ENCODE measurements at regions not wholly inside any gene's neighbourhood (a gene's known extent, or its start where the extent isn't known, plus 50 kb on each side); places are given as distances from the start of the nearest gene placed in this dataset.
A peak's percentile ranks its signal among the peaks of the same experiment; 100 is the strongest.

- TF ChIP-seq FOS (IDR thresholded peaks at IDR 0.05; ENCODE audit: borderline replicate concordance, extremely low read depth, insufficient read length) (no peak), NBN (IDR thresholded peaks at IDR 0.05) (peak; percentile 86), SUPT20H (IDR thresholded peaks at IDR 0.05; ENCODE audit: borderline replicate concordance, control insufficient read depth, low read depth, low read length) (no peak), CHD2 (IDR thresholded peaks at IDR 0.05; ENCODE audit: borderline replicate concordance, low read depth, low read length) (no peak; the same call in 1 of the 2 replicates), CBX5 (IDR thresholded peaks at IDR 0.05; ENCODE audit: low read depth) (no peak), RAD21 (IDR thresholded peaks at IDR 0.05; ENCODE audit: insufficient read depth, low read depth, low read length) (peak; percentile 28; the same call in 1 of the 2 replicates), ZBTB4 (CRISPR knock-in tag; IDR thresholded peaks at IDR 0.05) (no peak), RFX5 (IDR thresholded peaks at IDR 0.05; ENCODE audit: low read depth, low read length) (no peak), TAF1 (IDR thresholded peaks at IDR 0.05; ENCODE audit: borderline replicate concordance, low read depth, low read length) (peak; percentile 50; the same call in 1 of the 2 replicates), ZZZ3 (IDR thresholded peaks at IDR 0.05; ENCODE audit: control insufficient read depth, insufficient read length, low read depth) (no peak), ATF7 (IDR thresholded peaks at IDR 0.05; ENCODE audit: low read depth) (peak; percentile 80), SMAD5 (IDR thresholded peaks at IDR 0.05; ENCODE audit: low read depth) (no peak), MAX (IDR thresholded peaks at IDR 0.05; ENCODE audit: low read depth, low read length) (0 out of 2 replicates have a peak, but pooled peaks have one; percentile 5), CREM (IDR thresholded peaks at IDR 0.05; ENCODE audit: low read depth) (peak; percentile 89), ASH2L (IDR thresholded peaks at IDR 0.05; ENCODE audit: borderline replicate concordance, low read depth) (no peak), BCL11A (IDR thresholded peaks at IDR 0.05; ENCODE audit: low read depth, low read length) (peak; percentile 82), SPI1 (IDR thresholded peaks at IDR 0.05; ENCODE audit: borderline replicate concordance, insufficient read depth, low read depth, low read length) (peak; percentile 56; the same call in 1 of the 2 replicates), CEBPB (IDR thresholded peaks at IDR 0.05; ENCODE audit: borderline replicate concordance in 1 of 2, low read depth in 2 of 2, low read length in 2 of 2) (no peak), TCF3 (IDR thresholded peaks at IDR 0.05; ENCODE audit: borderline replicate concordance, insufficient read depth, low read depth, low read length) (peak; percentile 83), ZNF687 (IDR thresholded peaks at IDR 0.05) (peak; percentile 94; the same call in 1 of the 2 replicates), POLR2AphosphoS2 (IDR thresholded peaks at IDR 0.05; ENCODE audit: low read depth, low read length) (no peak), NFYB (IDR thresholded peaks at IDR 0.05; ENCODE audit: insufficient read depth, low read depth, low read length) (no peak), TBL1XR1 (IDR thresholded peaks at IDR 0.05; ENCODE audit: low read depth, low read length) (peak; percentile 70; the same call in 1 of the 2 replicates)
Observed at GRCh38 chr4:184288451-184289178, 70.9 kb upstream of the ENPP6 start (continued).
